IMR-90 (cell line): ENCODE measurements at regions not wholly inside any gene's neighbourhood (a gene's known extent, or its start where the extent isn't known, plus 50 kb on each side); places are given as distances from the start of the nearest gene placed in this dataset.
"Not testable (repeated sequence)": the region's sequence is repeated elsewhere in the genome, so short reads cannot be mapped to it uniquely, and the experiment has no call there.

ENCODE experiments used
- ATAC-seq: fragments of 200-7000 bp; cut with Tn5 transposase; 2 replicates; pipeline ENCODE4 v1.9.1; 2020; ENCODE audit warnings: low read depth, mild to moderate bottlenecking, moderate library complexity
- BruUV-seq: library from RNA; stranded (reverse); fragments of 400-500 nt; replicated peaks from 2 replicates; lab custom pipeline; 2021; lab: Mats Ljungman, UMichigan
- CTCF ChIA-PET: fragments of 300-600 bp; formaldehyde crosslinking; extraction: SDS; loops from one replicate; lab custom pipeline; 2021; ENCODE audit warnings: antibody characterized with exemption; lab: Yijun Ruan, JAX
- POLR2A ChIA-PET: fragments of 300-600 bp; sonication (Branson Sonifier 250); formaldehyde crosslinking; loops from one replicate; lab custom pipeline; 2022; ENCODE audit warnings: antibody characterized with exemption; ENCODE audit not compliant: unreplicated experiment; lab: Charles Lee
- DNase-seq: peaks from one replicate; pipeline ENCODE4 v3.0.0; 2013
- H2AFZ ChIP-seq: replicated peaks from 2 replicates; pipeline ENCODE3; 2013; ENCODE audit warnings: low read length, mild to moderate bottlenecking; ENCODE audit not compliant: poor library complexity
- H2AK5ac ChIP-seq: 2 replicates; pipeline ENCODE4 v1.6.1; 2013; ENCODE audit warnings: low read depth, low read length, inconsistent platforms
- H2AK9ac ChIP-seq: replicated peaks from 2 replicates; pipeline ENCODE3; 2013; ENCODE audit warnings: mild to moderate bottlenecking, low read depth, low read length, moderate library complexity; ENCODE audit not compliant: poor library complexity
- H2BK120ac ChIP-seq: 2 replicates; pipeline ENCODE4 v1.6.1; 2013; ENCODE audit warnings: low read depth, low read length, inconsistent platforms
- H2BK15ac ChIP-seq: 3 replicates; pipeline ENCODE4 v1.6.1; 2013; ENCODE audit warnings: low read depth, low read length, inconsistent platforms
- H2BK20ac ChIP-seq: 2 replicates; pipeline ENCODE4 v1.6.1; 2013; ENCODE audit warnings: low read depth, mild to moderate bottlenecking, inconsistent platforms, low read length, moderate library complexity
- H2BK5ac ChIP-seq: 2 replicates; pipeline ENCODE4 v1.6.1; 2013; ENCODE audit warnings: mild to moderate bottlenecking, low read depth, low read length, inconsistent platforms; ENCODE audit not compliant: poor library complexity, severe bottlenecking
- H3K14ac ChIP-seq: replicated peaks from 2 replicates; pipeline ENCODE4 v1.6.1; 2013; ENCODE audit warnings: low read depth, low read length, inconsistent platforms
- H3K18ac ChIP-seq: 2 replicates; pipeline ENCODE4 v1.6.1; 2013; ENCODE audit warnings: low read depth, low read length, control low read depth
- H3K23ac ChIP-seq: 2 replicates; pipeline ENCODE4 v1.6.1; 2013; ENCODE audit warnings: low read depth, low read length, inconsistent platforms
- H3K27ac ChIP-seq: 2 replicates; pipeline ENCODE4 v1.5.1; 2013; ENCODE audit warnings: mild to moderate bottlenecking, control low read depth, low read length; ENCODE audit not compliant: insufficient read depth
- H3K27me3 ChIP-seq: 2 replicates; pipeline ENCODE4 v1.6.1; 2013; ENCODE audit warnings: low read length; ENCODE audit not compliant: control insufficient read depth, insufficient read depth
- H3K36me3 ChIP-seq: 2 replicates; pipeline ENCODE4 v1.6.1; 2013; ENCODE audit warnings: low read length, mixed read lengths; ENCODE audit not compliant: control insufficient read depth, insufficient read depth
- H3K4ac ChIP-seq: 2 replicates; pipeline ENCODE4 v1.6.1; 2013; ENCODE audit warnings: low read depth, low read length, inconsistent platforms
- H3K4me1 ChIP-seq: 2 replicates; pipeline ENCODE4 v1.6.1; 2013; ENCODE audit warnings: low read length, mixed read lengths; ENCODE audit not compliant: control insufficient read depth, insufficient read depth
- H3K4me2 ChIP-seq: 2 replicates; pipeline ENCODE4 v1.6.1; 2013; ENCODE audit warnings: low read depth, mild to moderate bottlenecking, control low read depth, low read length, moderate library complexity
- H3K4me3 ChIP-seq: 2 replicates; pipeline ENCODE4 v1.5.1; 2013; ENCODE audit warnings: low read depth, mild to moderate bottlenecking, control low read depth, low read length, moderate library complexity; ENCODE audit not compliant: insufficient read depth
- H3K56ac ChIP-seq: 2 replicates; pipeline ENCODE4 v1.6.1; 2013; ENCODE audit warnings: low read length, inconsistent platforms; ENCODE audit not compliant: insufficient read depth; ENCODE audit errors: extremely low read depth
- H3K79me1 ChIP-seq, 2 experiments: 2 replicates each; pipeline ENCODE4 v1.6.1; 2013; ENCODE audit warnings: low read length in 2 of 2, inconsistent platforms in 1 of 2, low read depth in 1 of 2
- H3K9ac ChIP-seq: 2 replicates; pipeline ENCODE4 v1.6.1; 2013; ENCODE audit warnings: low read depth, low read length, control low read depth
- H3K9me1 ChIP-seq: 2 replicates; pipeline ENCODE4 v1.6.1; 2013; ENCODE audit warnings: low read length, inconsistent platforms; ENCODE audit not compliant: insufficient read depth
- H3K9me3 ChIP-seq: 2 replicates; pipeline ENCODE4 v1.6.1; 2013; ENCODE audit warnings: low read length; ENCODE audit not compliant: control insufficient read depth, insufficient read depth
- H4K20me1 ChIP-seq: 2 replicates; pipeline ENCODE4 v1.6.1; 2013; ENCODE audit warnings: low read length, inconsistent platforms; ENCODE audit not compliant: insufficient read depth
- H4K5ac ChIP-seq: 2 replicates; pipeline ENCODE4 v1.6.1; 2013; ENCODE audit warnings: mild to moderate bottlenecking, low read depth, low read length, control low read depth
- H4K8ac ChIP-seq, 2 experiments: 2 replicates each; pipeline ENCODE4 v1.6.1; 2013; ENCODE audit warnings: low read depth in 2 of 2, low read length in 2 of 2, control low read depth in 1 of 2, inconsistent platforms in 1 of 2
- H4K91ac ChIP-seq: 2 replicates; pipeline ENCODE4 v1.6.1; 2013; ENCODE audit warnings: low read depth, low read length, inconsistent platforms; ENCODE audit not compliant: insufficient read depth
- WGBS, 2 experiments: methylation state at CpG; one replicate each; pipeline versions ENCODE4 v1.1.5 to v1.1.7; 2013; ENCODE audit warnings: missing lambda C conversion rate in 2 of 2; ENCODE audit not compliant: insufficient read length in 1 of 2; ENCODE audit errors: extremely low coverage in 2 of 2; 5-methylcytosine and 5-hydroxymethylcytosine counted together
- dilution Hi-C: fragments of 300-500 bp; cut with HindIII; formaldehyde crosslinking; loops from one replicate; pipeline ENCODE4 v1.14.3; 2018; ENCODE audit warnings: low sequenced_read_pairs; ENCODE audit not compliant: unreplicated experiment
- in situ Hi-C: fragments of 300-500 bp; cut with MboI; formaldehyde crosslinking; loops from 3 replicates; pipeline ENCODE4 v1.14.3; 2019; ENCODE audit warnings: low sequenced_read_pairs, inconsistent platforms, mixed read lengths
- intact Hi-C: fragments of 100-400 bp; cut with micrococcal nuclease; formaldehyde crosslinking; loops from 2 replicates; pipeline ENCODE4 v1.10.0; 2022

DNA sequence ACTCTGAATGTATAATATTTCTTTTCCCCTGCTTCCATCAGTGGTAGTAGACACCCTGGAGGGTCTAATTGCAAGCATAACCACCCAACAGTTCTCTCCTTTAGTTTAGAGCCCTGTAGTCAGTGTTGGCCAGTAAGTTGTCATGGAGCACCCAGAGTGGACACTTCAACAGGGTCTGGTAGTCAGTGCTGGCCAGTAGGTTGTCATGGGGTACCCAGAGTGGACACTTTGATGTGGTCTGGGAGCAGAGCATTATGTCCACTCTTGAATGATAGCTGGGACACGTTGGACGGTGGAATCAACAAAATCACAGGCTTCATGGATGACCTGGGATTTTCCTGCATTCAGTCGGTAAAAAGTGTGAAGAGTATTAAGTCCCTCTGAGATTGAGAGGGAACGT is 864.9 kb upstream of the TPTE start:
- H4K8ac ChIP-seq, H3K18ac ChIP-seq, H3K27ac ChIP-seq, H3K9ac ChIP-seq, H3K4me2 ChIP-seq, H4K5ac ChIP-seq, H4K20me1 ChIP-seq, H3K36me3 ChIP-seq, H2BK15ac ChIP-seq, dilution Hi-C loops, H3K23ac ChIP-seq, in situ Hi-C loops, H3K4ac ChIP-seq, H4K91ac ChIP-seq, intact Hi-C loops, H2AK9ac ChIP-seq, CTCF ChIA-PET, H2BK20ac ChIP-seq, H3K9me1 ChIP-seq, H3K4me1 ChIP-seq, ATAC-seq, H3K27me3 ChIP-seq, H2BK5ac ChIP-seq, H2AFZ ChIP-seq, DNase-seq, H3K79me1 ChIP-seq, POLR2A ChIA-PET, BruUV-seq, H2AK5ac ChIP-seq, H3K4me3 ChIP-seq, H3K56ac ChIP-seq, H3K14ac ChIP-seq, H2BK120ac ChIP-seq: not testable (repeated sequence)
- no CpG with 5 or more reads among the region's 4 CpGs for whole genome bisulfite sequencing, 2 experiments
- H3K9me3 ChIP-seq, result peaks cover 15% of the 10 kb centered on the region

DNA sequence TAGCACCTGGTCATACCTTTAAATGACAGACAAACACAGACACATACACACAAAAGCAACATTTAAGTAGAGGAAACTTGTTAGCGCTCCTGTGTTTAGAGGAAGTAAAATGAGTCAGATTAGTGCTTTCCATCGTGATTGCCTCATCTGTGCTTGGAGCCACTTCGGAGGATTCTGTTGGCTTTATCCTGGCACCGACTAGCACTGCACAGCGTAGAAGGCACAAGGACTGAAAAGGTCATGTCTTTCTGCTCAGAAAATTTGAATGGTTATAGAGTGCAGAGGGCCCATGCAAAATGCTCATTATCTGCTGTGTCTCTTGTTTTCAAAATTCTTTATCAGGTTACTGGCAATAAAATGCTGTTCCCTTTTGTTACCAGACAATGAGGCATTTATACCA is 863.6 kb upstream of the TPTE start:
- in situ Hi-C loops, ATAC-seq, H3K9me1 ChIP-seq, intact Hi-C loops, H2BK20ac ChIP-seq, H3K56ac ChIP-seq, H4K91ac ChIP-seq, POLR2A ChIA-PET, H4K5ac ChIP-seq, H2BK120ac ChIP-seq, H3K4me2 ChIP-seq, H3K4ac ChIP-seq, H3K14ac ChIP-seq, DNase-seq, H2AFZ ChIP-seq, H2BK5ac ChIP-seq, H3K79me1 ChIP-seq, BruUV-seq, H3K27ac ChIP-seq, H2BK15ac ChIP-seq, H3K23ac ChIP-seq, CTCF ChIA-PET, H3K36me3 ChIP-seq, H3K4me3 ChIP-seq, H3K27me3 ChIP-seq, dilution Hi-C loops, H2AK5ac ChIP-seq, H3K18ac ChIP-seq, H3K9ac ChIP-seq, H2AK9ac ChIP-seq, H4K8ac ChIP-seq, H4K20me1 ChIP-seq, H3K4me1 ChIP-seq: not testable (repeated sequence)
- 51% methylated on average over 4 of the region's 5 CpGs; no CpG with 5 or more reads in 1 of the 2 experiments for WGBS, 2 experiments
- H3K9me3 ChIP-seq, result peaks cover 14% of the 10 kb centered on the region
